COLO829 (cell line): ENCODE measurements at regions not wholly inside any gene's neighbourhood (a gene's known extent, or its start where the extent isn't known, plus 50 kb on each side); places are given as distances from the start of the nearest gene placed in this dataset.

ENCODE experiments used
- DNase-seq: peaks from one replicate; pipeline ENCODE4 v3.0.0; 2012; ENCODE audit warnings: low spot score

DNA sequence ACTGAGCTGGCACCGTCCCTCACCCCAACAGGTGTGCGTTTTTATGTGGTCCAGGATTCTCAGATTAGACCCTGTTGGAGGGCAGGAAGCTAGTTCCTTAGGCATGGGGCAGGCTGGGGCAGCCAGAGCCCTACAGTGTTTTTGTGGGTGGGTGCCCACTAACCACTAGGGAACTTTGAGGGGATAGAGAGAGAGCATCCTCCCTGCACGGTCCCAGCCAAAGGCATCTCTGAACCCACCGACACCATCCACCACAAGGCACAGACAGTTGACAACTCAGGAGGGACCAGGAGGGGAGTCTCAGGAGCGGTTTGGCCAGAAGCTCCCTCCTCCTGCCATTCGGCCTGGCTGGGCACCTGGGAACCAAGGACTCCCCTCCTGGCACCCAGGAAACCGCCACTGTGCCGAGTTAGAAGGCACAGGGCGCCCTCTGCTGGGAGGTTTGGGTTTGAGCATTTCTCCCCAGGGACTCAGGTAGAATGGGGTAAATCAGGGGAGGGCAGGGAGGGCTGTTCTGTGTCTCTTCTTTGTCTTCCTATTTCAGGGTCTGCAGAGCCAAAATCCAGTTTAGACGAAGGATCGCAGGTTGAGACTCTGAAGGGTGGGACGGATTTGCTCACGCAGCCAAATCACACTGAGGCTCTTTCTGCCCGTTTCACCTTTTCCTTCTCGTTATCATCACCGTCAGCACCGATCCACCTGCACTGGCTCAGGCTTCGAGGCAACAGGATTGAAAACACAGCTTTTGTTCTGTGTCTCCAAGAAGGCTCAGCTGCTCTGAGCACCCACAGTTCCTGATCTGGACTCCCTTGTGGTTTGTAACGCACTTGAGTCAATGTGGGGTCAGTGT lies 84.8 kb upstream of the COL13A1 start:
- no peak for DNase-seq

DNA sequence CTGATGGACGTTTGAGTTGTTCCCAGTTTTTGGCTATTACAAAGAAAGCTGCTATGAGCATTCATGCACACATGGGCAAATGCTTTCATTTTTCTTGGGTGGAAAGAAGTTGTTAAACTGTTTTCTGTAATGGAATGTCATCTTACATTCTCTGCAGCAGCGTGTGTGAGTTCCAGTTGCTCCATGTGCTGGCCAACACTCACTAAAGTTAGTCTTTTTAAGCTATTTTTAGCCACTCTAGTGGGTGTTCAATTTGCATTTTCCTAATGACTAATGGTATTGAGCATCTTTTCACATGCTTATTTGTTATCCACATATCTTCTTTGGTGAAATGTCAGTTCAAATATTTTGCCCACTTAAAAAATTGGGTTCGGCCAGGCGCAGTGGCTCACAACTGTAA lies 82.8 kb upstream of the COL13A1 start:
- DNase-seq = no peak

GRCh38 chr10:69721690-69722310 lies 79.9 kb upstream of the COL13A1 start:
- DNase-seq = no peak

DNA sequence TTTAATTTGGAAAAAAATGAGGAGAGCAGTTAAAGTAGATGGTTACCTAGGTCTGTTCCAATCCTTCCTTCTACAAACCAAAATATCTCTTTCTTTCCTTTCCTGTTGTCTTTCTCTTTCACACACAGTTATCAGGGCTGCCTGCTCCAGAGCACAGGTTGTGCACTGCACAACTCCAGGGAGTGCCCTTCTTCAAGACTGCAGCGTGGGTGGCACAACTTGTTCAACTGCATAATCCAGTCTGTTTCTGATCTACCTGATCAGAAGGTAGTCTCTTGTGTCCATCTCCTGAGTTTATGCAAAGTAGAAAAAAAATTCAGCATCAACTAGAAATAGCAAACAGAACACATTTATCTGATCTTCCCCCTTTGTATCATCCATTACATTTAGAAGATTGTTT lies 78.1 kb upstream of the COL13A1 start:
- DNase-seq = no peak

DNA sequence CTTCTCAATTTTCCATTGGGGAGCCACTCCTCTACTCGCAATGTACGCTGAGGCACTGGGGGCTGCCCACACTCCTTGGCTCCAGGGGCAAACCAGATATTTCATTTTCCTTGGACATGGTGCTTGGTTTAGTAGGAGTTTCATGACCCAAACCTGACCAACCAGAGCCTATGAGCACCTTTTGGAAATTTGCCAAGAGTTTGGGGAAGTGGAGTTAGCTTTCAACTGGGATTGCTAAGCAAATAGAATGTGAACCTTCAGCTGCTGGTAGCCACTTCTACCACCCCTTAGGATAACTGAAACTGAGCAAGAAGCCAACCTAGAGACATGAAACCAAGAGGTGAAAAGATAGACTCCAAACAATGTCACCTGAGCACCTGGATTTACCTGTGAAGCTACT lies 74.9 kb upstream of the COL13A1 start:
- no peak for DNase-seq

DNA sequence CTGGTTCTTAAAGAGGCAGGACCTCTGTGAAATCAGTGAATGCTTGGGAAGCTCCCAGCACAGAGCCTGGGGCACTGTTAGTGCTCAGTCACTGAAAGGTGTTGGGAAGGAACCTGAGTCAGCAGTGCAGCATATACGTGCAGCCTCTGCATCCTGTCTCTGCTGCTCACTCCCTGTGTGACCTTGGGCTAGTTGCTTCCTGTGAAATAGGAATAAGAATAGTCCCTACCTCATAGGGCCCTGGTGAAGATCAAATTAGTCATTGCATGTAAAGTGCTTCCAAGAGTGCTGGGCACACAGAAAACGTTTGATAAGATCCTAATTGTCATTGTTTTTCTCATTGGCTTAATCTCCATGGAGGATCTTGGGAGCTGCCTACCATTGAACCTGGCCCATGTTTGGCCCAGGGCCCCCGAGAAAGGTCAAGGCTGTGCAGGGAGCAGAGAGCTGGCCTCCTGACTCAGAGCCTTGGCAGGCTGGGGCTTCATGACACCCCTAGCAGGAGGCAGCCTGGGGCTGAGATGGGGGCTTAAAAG lies 73.3 kb upstream of the COL13A1 start:
- DNase-seq = no peak

- DNase-seq = no peak
Observed at GRCh38 chr10:69729326-69730048, 72.2 kb upstream of the COL13A1 start.

DNA sequence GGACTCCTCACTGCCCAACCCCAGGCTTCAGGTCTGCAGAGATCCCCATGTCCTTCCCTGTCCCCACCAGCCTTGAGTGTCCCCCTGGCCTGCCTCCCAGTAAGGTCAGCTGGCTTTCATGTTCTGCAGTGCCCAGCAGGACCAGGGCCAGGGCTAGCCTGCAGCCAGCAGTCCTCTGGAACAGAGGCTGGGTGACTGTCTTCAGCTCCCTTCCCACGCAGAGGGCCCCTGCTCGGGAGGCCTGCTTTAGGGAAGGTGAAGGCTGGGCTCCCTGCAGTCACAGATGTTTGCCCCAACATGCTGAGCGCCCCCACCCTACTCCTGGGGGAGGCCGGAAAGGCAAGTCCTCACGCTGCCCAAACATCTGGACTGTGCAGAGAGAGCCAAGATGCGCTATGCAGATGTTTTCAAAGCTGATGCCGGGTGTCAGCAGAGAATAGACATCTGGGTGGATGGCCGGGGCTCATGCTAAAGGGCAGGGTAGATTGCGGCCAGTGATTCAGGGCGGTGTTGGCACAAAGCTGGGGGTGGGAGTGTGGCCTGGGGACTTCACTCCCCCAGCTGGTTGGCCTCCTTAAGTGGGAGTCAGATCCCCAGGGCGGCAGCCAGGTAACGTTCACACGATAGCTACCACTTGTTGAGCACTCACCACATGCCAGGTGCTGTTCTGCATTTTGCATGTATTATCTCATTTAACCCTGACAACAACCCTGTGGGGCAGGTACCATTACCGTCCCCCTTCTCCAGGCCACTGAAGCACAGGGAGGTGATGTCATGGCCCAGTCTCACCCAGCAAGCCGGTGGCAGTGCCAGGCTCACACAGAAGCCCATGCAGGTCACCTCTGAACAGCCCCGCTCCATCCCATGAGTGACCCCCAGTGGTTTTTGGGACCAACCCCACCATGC lies 71.2 kb upstream of the COL13A1 start:
- DNase-seq = no peak

GRCh38 chr10:69731184-69731583 lies 70.5 kb upstream of the COL13A1 start:
- DNase-seq = no peak

- no peak for DNase-seq
Observed at GRCh38 chr10:69731698-69732097, 70.0 kb upstream of the COL13A1 start.

- DNase-seq = no peak
Observed at GRCh38 chr10:69732147-69732825, 69.4 kb upstream of the COL13A1 start.

DNA sequence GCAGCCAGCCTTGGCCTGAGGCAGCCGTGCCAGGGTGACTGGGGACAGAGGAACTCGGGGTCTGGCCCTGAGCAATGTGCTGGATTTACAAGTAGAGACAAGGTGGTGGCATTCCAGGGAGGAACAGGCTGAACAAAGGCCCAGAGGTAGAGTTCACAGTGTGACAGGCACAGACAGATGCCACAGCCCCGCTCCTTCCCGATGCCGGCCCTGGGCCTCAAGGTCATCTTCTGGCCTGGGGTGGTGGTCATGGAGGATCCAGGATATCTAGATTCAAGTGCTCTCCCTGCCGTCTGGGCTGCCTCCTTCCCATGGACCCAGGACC lies 68.9 kb upstream of the COL13A1 start:
- no peak for DNase-seq

GRCh38 chr10:69733791-69734261 lies 67.9 kb upstream of the COL13A1 start:
- no peak for DNase-seq

DNA sequence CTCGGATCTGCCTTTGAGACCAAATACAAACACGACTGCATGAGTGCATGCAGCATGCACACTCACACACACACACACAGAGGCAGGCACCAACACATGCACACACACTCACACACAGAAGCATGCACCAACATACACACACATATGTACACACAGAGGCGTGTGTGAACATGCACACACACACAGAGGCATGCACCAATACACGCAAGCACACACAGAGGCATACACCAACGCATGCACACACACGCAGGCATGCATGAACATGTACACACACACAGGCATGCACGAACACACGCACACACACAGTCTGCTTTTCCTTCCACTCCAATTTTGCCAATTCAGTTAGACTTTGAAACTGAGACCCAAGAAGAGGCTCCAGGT lies 67.3 kb upstream of the COL13A1 start:
- DNase-seq = no peak

GRCh38 chr10:69734797-69735468 lies 66.8 kb upstream of the COL13A1 start:
- DNase-seq = no peak

- DNase-seq = no peak
Observed at GRCh38 chr10:69736886-69737641, 64.6 kb upstream of the COL13A1 start.

DNA sequence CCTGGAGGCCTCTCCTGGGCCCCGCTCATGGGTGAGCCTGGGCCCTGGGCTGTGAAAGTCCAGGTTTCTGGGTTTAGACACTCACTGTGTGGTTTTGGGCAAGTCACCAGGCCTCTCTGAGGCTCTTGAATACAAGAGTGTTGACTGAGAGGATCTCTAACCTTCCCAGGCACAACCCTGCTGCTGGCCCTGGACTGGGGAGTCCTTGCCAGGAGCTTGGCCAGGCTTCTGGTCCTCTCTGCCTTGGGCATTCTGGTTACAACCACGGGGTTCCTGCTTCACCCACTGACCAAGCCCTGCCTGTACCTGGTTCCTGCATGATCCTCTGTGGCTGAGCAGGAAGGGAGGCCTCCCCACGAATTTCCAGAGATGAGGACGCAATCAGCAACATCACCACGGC lies 63.6 kb upstream of the COL13A1 start:
- DNase-seq = no peak

GRCh38 chr10:69738858-69739435 lies 62.8 kb upstream of the COL13A1 start:
- no peak for DNase-seq

DNA sequence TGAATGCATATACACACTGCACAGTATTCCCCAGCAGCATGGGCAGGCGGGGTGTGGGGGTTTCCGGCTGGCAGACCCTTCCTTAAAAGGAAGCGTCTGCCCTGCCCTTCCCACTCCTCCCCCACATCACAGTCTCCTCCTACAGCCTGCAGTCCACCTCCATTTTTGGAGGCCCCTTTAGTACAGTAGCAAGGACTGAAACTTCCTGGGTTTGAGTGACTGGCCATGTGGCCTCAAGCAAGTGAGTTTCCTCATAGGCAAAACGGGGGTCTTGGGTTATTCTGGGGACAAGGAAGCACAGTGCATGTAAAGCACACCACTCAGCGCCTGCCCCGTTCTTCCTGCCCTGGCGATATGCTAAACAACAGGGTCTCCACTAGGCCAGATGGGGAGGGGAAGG lies 62.1 kb upstream of the COL13A1 start:
- DNase-seq = no peak

- DNase-seq = no peak
Observed at GRCh38 chr10:69740126-69740525, 61.6 kb upstream of the COL13A1 start.
